IMR-90 (cell line): ENCODE measurements at regions not wholly inside any gene's neighbourhood (a gene's known extent, or its start where the extent isn't known, plus 50 kb on each side); places are given as distances from the start of the nearest gene placed in this dataset.

Experiments
- RAD21 ChIP-seq: IDR thresholded peaks from 2 replicates; pipeline ENCODE4 v1.6.1; 2012; ENCODE audit warnings: low read length, improper control_type of control experiment
- RFX5 ChIP-seq: IDR thresholded peaks from 2 replicates; pipeline ENCODE4 v1.8.0; 2012; ENCODE audit warnings: low read depth, mild to moderate bottlenecking, low read length, moderate library complexity
- TF ChIP-seq, protein P1 (sequence below): conservative IDR thresholded peaks from 2 replicates; pipeline ENCODE4 v1.5.1; 2012; ENCODE audit warnings: mild to moderate bottlenecking, low read depth, low read length, improper control_type of control experiment

DNA sequence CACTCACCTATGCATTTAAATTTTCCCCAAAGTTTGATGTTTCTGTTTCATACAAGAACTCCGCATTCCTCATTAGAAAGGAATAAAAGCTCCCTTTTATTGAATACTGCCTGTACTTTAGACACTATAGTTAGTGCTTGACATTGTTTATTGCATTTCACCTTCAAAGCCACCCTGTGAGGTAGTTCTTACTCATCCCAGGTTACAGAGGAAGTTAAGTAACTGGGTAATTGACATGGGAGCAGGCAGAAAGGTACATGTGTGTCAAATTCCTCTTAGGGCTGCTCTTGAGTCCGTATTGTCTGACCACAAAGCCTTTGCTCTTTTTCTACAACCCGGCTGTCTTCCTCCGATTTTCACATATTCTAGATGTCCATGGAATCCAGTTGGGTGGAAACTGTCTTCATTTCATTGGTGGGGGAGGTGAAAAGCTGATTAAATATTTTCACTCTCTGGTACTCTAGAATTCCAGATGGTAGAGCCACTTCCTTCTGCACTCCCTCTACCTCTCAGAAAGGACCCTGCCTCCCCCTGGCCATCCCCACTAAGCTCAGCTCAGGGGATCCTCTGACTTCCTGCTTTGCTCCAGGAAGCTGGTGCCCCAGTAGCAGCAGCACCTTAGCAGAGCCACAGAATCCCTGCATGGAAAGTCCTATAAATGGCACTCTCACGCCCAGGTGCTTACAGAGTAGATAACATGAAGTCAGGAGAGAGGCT lies 319.2 kb downstream of the LRATD1 start:
- no peak for TF ChIP-seq RFX5
- TF ChIP-seq RAD21 = no peak
- TF ChIP-seq, protein P1, sequence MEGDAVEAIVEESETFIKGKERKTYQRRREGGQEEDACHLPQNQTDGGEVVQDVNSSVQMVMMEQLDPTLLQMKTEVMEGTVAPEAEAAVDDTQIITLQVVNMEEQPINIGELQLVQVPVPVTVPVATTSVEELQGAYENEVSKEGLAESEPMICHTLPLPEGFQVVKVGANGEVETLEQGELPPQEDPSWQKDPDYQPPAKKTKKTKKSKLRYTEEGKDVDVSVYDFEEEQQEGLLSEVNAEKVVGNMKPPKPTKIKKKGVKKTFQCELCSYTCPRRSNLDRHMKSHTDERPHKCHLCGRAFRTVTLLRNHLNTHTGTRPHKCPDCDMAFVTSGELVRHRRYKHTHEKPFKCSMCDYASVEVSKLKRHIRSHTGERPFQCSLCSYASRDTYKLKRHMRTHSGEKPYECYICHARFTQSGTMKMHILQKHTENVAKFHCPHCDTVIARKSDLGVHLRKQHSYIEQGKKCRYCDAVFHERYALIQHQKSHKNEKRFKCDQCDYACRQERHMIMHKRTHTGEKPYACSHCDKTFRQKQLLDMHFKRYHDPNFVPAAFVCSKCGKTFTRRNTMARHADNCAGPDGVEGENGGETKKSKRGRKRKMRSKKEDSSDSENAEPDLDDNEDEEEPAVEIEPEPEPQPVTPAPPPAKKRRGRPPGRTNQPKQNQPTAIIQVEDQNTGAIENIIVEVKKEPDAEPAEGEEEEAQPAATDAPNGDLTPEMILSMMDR = no peak
